NCI-H146 (cell line): ENCODE measurements at regions not wholly inside any gene's neighbourhood (a gene's known extent, or its start where the extent isn't known, plus 50 kb on each side); places are given as distances from the start of the nearest gene placed in this dataset.
"Not testable (repeated sequence)": the region's sequence is repeated elsewhere in the genome, so short reads cannot be mapped to it uniquely, and the experiment has no call there.

Source experiments
- DNase-seq: peaks from one replicate; lab custom pipeline; 2025; lab: John Stamatoyannopoulos, UW

GRCh38 chr18:10142056-10142455 lies 228.2 kb downstream of the VAPA start:
- DNase-seq = no peak

GRCh38 chr18:10142496-10143160 lies 228.8 kb downstream of the VAPA start:
- no peak for DNase-seq

- no peak for DNase-seq
Measured at GRCh38 chr18:10143596-10143995, 229.8 kb downstream of the VAPA start.

- peak; percentile 73 for DNase-seq
Measured at GRCh38 chr18:10145546-10145945, 231.7 kb downstream of the VAPA start.

- no peak for DNase-seq
Measured at GRCh38 chr18:10147226-10147625, 233.4 kb downstream of the VAPA start.

GRCh38 chr18:10147752-10148151 lies 233.9 kb downstream of the VAPA start:
- no peak for DNase-seq

DNA sequence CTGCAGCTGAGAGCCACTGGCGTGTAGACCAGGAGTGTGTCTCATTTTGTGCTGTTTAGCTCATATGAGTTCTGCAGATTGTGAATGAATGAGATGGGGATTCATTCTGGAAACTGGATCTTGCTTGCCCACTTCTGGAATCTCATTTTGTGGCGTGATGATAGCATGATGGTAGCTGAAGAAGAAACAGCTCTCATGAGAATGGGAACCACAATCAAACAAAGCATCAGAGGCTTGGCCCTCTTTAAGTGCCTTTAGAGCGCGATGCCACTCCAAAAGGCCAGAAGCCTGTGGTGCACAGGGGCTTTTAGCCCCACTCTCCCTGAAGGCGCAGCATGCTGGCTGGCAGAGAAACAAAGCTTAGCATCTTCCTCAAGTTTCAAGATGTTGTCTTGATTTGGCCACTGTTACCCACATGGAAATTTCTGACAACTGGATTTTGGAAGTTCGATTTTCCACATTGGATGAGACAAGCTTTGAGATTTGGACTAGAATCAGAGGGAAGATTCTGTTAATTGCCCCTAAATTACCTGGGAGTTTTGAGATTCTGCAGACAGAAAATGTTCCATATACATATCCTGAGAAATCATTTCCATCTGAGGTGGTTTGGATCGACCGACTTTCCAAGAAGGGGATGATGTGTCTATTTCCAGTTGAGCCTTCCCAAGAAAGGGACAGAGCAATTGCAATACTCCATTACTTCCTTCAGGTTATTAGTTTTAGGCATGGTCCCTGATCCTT lies 234.5 kb downstream of the VAPA start:
- DNase-seq = no peak

GRCh38 chr18:10149768-10150556 lies 236.1 kb downstream of the VAPA start:
- DNase-seq = no peak

GRCh38 chr18:10150576-10150975 lies 236.8 kb downstream of the VAPA start:
- not testable (repeated sequence) for DNase-seq

DNA sequence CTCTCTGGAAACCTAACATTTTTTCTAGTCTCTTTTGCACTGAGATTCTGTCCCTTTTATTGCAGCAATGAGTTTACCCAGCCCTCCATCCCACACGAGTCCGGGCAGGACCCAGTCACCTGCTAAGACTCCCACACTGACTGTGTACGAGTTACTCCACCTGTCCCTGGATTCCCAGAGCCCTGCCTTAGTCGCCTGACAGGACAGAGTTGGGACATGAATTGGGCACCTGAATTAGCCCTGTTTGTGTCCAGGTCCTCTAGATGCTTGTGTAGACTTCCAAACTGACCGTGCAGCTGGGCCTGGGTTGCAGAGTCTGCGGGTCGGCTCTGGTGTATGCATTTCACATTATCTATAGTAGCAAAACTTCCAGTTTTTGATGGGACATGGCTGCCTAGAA lies 238.7 kb downstream of the VAPA start:
- DNase-seq = no peak

DNA sequence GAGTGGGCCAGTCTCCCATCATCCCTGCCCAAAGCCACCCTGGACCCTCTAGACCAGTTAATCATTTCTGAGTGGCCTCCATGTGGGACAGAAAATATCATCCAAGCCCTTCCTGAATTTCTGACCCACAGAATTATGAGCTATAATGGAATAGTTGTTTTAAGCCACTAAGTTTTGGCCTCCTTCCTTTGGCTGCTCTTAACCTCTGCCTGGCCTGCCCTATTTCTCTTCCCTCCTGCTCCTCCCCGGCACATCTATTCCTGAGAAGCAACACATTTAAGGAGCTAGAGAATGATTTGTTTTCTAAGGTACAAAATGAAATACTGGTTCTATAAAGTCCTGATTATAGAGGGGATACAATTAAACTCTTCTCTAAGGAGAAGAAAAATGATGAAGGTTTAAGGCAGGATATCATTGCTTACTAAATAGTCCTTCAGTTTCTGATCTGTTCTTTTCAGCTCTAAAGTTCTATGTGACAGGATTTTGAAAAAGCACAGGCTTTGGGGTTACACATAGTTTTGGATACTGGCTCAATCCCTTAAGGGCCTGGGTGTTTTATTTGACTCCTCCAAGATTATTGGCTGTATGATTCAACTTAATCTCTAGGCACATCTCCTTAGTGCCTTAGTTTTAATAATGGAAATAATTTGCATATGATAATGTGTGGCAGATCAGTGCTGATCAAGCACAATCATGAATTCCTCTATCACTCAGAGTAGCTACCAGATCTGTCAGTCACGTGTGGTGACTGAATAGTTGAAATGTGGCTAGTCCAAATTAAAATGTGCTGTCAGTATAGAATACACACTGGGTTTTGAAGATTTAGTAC lies 240.3 kb downstream of the VAPA start:
- DNase-seq = no peak

DNA sequence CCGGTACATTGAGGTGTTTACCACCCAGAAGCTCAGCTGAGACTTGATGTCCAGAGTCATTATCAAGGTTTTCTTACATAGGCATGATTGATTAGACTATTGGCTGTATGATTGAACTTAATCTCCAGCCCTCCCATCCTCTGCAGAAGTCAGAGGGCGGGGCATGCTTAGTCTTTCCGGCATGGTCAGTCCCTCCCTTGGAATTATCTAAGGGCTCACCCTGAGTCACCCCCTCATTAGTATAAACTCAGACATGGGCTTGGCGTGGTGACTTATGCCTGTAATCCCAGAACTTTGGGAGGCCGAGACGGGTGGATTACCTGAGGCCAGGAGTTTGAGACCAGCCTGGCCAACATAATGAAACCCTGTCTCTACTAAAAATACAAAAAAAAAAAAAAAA lies 243.9 kb downstream of the VAPA start:
- no peak for DNase-seq

- no peak for DNase-seq
Measured at GRCh38 chr18:10160251-10160650, 246.4 kb downstream of the VAPA start.

GRCh38 chr18:10161315-10161714 lies 247.5 kb downstream of the VAPA start:
- DNase-seq = no peak

DNA sequence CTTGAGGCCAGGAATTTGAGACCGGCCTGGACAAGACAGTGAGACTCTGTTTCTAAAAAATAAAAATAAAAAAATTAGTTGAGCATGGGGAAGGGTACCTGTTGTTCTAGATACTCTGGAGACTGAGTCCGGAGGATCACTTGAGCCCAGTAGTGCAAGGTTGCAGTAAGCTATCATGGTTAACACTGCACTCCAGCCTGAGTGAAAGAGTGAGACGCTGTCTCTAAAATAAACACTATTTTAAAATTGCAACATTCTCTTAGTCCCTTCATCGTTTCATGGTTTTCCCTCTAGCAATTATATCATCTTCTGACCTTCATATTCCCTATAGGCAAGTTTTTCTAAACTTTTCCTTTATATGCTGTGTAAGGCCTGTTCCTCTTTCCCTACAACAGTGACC lies 248.5 kb downstream of the VAPA start:
- no peak for DNase-seq

GRCh38 chr18:10164271-10165071 lies 250.7 kb downstream of the VAPA start:
- peak; percentile 78 for DNase-seq

- no peak for DNase-seq
Measured at GRCh38 chr18:10166164-10166807, 252.5 kb downstream of the VAPA start.

GRCh38 chr18:10167759-10168158 lies 253.9 kb downstream of the VAPA start:
- no peak for DNase-seq

DNA sequence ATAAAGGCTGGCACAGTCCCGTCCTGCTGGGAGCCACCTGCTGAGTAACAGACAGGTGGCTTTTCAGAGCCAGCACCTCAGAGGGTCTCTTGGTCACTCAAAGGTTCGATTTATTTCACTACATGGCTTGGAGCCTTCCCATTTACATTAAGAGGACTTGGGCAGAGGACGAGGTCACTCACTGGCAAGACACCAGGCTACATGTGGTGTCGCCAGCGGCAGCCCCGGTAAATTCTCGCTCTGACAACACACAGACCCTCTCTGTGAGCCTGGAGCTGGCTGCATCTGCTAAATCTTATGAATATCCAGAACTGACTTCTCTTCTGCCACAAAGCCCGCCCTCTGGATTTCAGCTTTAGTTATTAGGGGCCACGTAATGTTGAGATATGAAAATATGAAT lies 254.7 kb downstream of the VAPA start:
- DNase-seq = peak; percentile 88

- peak; percentile 29 for DNase-seq
Measured at GRCh38 chr18:10169064-10169562, 255.3 kb downstream of the VAPA start.
